Left ventricle myocardium inferior (tissue), 1 donor: ENCODE measurements at regions not wholly inside any gene's neighbourhood (a gene's known extent, or its start where the extent isn't known, plus 50 kb on each side); places are given as distances from the start of the nearest gene placed in this dataset.

Experiments
- DNase-seq: peaks from one replicate; pipeline ENCODE4 v3.0.0-alpha.2; 2020
- H3K27ac ChIP-seq: fragments of 200-600 bp; replicated peaks from 2 replicates; pipeline ENCODE4 v1.8.0; 2021
- H3K27me3 ChIP-seq: fragments of 200-600 bp; 2 replicates; pipeline ENCODE4 v1.8.0; 2021; ENCODE audit warnings: low read depth
- H3K36me3 ChIP-seq: fragments of 200-600 bp; 2 replicates; pipeline ENCODE4 v1.8.0; 2021
- H3K4me1 ChIP-seq: fragments of 200-600 bp; 2 replicates; pipeline ENCODE4 v1.8.0; 2021
- H3K4me3 ChIP-seq: fragments of 200-600 bp; 2 replicates; pipeline ENCODE4 v1.8.0; 2021; ENCODE audit warnings: mild to moderate bottlenecking, moderate library complexity
- H3K9me3 ChIP-seq: fragments of 200-600 bp; replicated peaks from 2 replicates; pipeline ENCODE4 v1.8.0; 2021
- CTCF ChIP-seq: fragments of 200-600 bp; IDR thresholded peaks from 2 replicates; pipeline ENCODE4 v1.8.0; 2021; ENCODE audit warnings: antibody characterized with exemption, mild to moderate bottlenecking, borderline replicate concordance
- intact Hi-C: fragments of 100-400 bp; cut with micrococcal nuclease; formaldehyde crosslinking; loops from one replicate; pipeline ENCODE4 v1.11.0; 2022
- donor health status: DM: no; HTN: yes; CAD: no; lungs with severe emphysema.

- Histone ChIP-seq H3K4me1 (peaks cover 21% of the 10 kb centered on the region), H3K36me3 (no peaks in the 10 kb centered on the region), H3K9me3 (no peaks in the 10 kb centered on the region), H3K4me3 (no peak overlapping the region), H3K27ac (peak overlapping the region; percentile 30), H3K27me3 (no peaks in the 10 kb centered on the region)
- intact Hi-C loops, result no loop called here
- TF ChIP-seq CTCF, result no peak
- no peak for DNase-seq
These were observed 65.0 kb downstream of the RGS2 start for GRCh38 chr1:192873836-192874235.

- H3K4me1 ChIP-seq, result peaks cover 32% of the 10 kb centered on the region
- intact Hi-C loops, result no loop called here
- no peak for DNase-seq
- H3K27ac ChIP-seq, result no peak overlapping the region
- H3K4me3 ChIP-seq, result no peak overlapping the region
- no peaks in the 10 kb centered on the region for H3K27me3 ChIP-seq
- no peaks in the 10 kb centered on the region for H3K36me3 ChIP-seq
- no peaks in the 10 kb centered on the region for H3K9me3 ChIP-seq
- TF ChIP-seq CTCF, result no peak
These were observed 67.8 kb downstream of the RGS2 start for GRCh38 chr1:192876633-192877032.

- no peaks in the 10 kb centered on the region for H3K9me3 ChIP-seq
- peak overlapping the region; percentile 20 for H3K27ac ChIP-seq
- TF ChIP-seq CTCF, result no peak
- H3K36me3 ChIP-seq, result no peaks in the 10 kb centered on the region
- DNase-seq, result no peak
- H3K4me3 ChIP-seq, result no peak overlapping the region
- H3K27me3 ChIP-seq, result no peaks in the 10 kb centered on the region
- H3K4me1 ChIP-seq, result peaks cover 32% of the 10 kb centered on the region
- intact Hi-C loops, result no loop called here
These were observed 68.5 kb downstream of the RGS2 start for GRCh38 chr1:192877283-192877886.

GRCh38 chr1:192878249-192878648, 69.4 kb downstream of the RGS2 start:
- peaks cover 32% of the 10 kb centered on the region for H3K4me1 ChIP-seq
- H3K4me3 ChIP-seq, result no peak overlapping the region
- intact Hi-C loops, result no loop called here
- no peak for TF ChIP-seq CTCF
- peak overlapping the region; percentile 54 for H3K27ac ChIP-seq
- DNase-seq, result peak; percentile 24
- H3K9me3 ChIP-seq, result no peaks in the 10 kb centered on the region
- no peaks in the 10 kb centered on the region for H3K27me3 ChIP-seq
- H3K36me3 ChIP-seq, result no peaks in the 10 kb centered on the region

- Histone ChIP-seq H3K27ac (peak overlapping the region; percentile 54), H3K9me3 (no peaks in the 10 kb centered on the region), H3K36me3 (no peaks in the 10 kb centered on the region), H3K4me1 (peaks cover 32% of the 10 kb centered on the region), H3K27me3 (no peaks in the 10 kb centered on the region), H3K4me3 (no peak overlapping the region)
- no peak for DNase-seq
- intact Hi-C loops, result no loop called here
- TF ChIP-seq CTCF, result peak; percentile 16
These were observed 70.6 kb downstream of the RGS2 start for GRCh38 chr1:192879406-192879805.
